ENCODE measurements at regions not wholly inside any gene's neighbourhood (a gene's known extent, or its start where the extent isn't known, plus 50 kb on each side); places are given as distances from the start of the nearest gene placed in this dataset.

- TF ChIP-seq, protein P1, sequence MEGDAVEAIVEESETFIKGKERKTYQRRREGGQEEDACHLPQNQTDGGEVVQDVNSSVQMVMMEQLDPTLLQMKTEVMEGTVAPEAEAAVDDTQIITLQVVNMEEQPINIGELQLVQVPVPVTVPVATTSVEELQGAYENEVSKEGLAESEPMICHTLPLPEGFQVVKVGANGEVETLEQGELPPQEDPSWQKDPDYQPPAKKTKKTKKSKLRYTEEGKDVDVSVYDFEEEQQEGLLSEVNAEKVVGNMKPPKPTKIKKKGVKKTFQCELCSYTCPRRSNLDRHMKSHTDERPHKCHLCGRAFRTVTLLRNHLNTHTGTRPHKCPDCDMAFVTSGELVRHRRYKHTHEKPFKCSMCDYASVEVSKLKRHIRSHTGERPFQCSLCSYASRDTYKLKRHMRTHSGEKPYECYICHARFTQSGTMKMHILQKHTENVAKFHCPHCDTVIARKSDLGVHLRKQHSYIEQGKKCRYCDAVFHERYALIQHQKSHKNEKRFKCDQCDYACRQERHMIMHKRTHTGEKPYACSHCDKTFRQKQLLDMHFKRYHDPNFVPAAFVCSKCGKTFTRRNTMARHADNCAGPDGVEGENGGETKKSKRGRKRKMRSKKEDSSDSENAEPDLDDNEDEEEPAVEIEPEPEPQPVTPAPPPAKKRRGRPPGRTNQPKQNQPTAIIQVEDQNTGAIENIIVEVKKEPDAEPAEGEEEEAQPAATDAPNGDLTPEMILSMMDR (conservative IDR thresholded peaks at IDR 0.05; ENCODE audit: low read length) = no peak
- no peak for TF ChIP-seq EZH2phosphoT487 (IDR thresholded peaks at IDR 0.05; ENCODE audit: borderline replicate concordance, low read depth, low read length)
Measured at GRCh38 chr1:221241157-221241556, 361.9 kb downstream of the HLX start.
